Natural killer cell treated with Interleukin-12 subunit alpha and Interleukin-12 subunit beta and Interleukin-15 and Interleukin-18, amount 100 ng/mL, for 72 hours (primary cell): ENCODE measurements at regions not wholly inside any gene's neighbourhood (a gene's known extent, or its start where the extent isn't known, plus 50 kb on each side); places are given as distances from the start of the nearest gene placed in this dataset.

ENCODE experiments used
- ATAC-seq, 2 donors: fragments of 150-1000 bp; cut with Tn5 transposase in 1 of 2; sonication (Bioruptor Pico), chemical (Tn5 transposase) in 1 of 2; 2 replicates each; pipeline ENCODE4 v1.10.0; 2021
- DNase-seq: peaks from one replicate; pipeline ENCODE4 v3.0.0; 2022; ENCODE audit warnings: low spot score
- H3K27ac Mint-ChIP-seq, 2 donors: 1 replicate in 1 of 2; 2 replicates in 1 of 2; pipeline ENCODE4 v1.8.0; 2022; ENCODE audit warnings: mixed read lengths in 2 of 2, mild to moderate bottlenecking in 1 of 2, moderate library complexity in 1 of 2
- H3K27me3 Mint-ChIP-seq, 2 donors: 1 replicate in 1 of 2; 2 replicates in 1 of 2; pipeline ENCODE4 v1.8.0; 2022; ENCODE audit warnings: mixed read lengths in 2 of 2
- H3K36me3 Mint-ChIP-seq: one replicate; pipeline ENCODE4 v1.8.0; 2022; ENCODE audit warnings: mixed read lengths
- H3K4me1 Mint-ChIP-seq, 2 donors: 1 replicate in 1 of 2; 2 replicates in 1 of 2; pipeline ENCODE4 v1.8.0; 2022; ENCODE audit warnings: low read depth in 2 of 2, mixed read lengths in 2 of 2, mild to moderate bottlenecking in 1 of 2
- H3K4me3 Mint-ChIP-seq: one replicate; pipeline ENCODE4 v1.8.0; 2022; ENCODE audit warnings: mixed read lengths
- H3K9me3 Mint-ChIP-seq: 2 replicates; pipeline ENCODE4 v1.8.0; 2022; ENCODE audit warnings: mixed read lengths

- no peaks in the 10 kb centered on the region for H3K27me3 Mint-ChIP-seq
- no peak overlapping the region for H3K4me3 Mint-ChIP-seq
- no peaks in the 10 kb centered on the region for H3K36me3 Mint-ChIP-seq
- no peaks in the 10 kb centered on the region for H3K4me1 Mint-ChIP-seq
- no peak overlapping the region for H3K27ac Mint-ChIP-seq
- no peak for DNase-seq
- no peak for ATAC-seq
- peaks cover 8% of the 10 kb centered on the region for H3K9me3 Mint-ChIP-seq
These were observed 481.4 kb upstream of the CDH18 start for GRCh38 chr5:20469390-20469789.

GRCh38 chr5:20466512-20466911 lies 478.5 kb upstream of the CDH18 start:
- DNase-seq (no peak), ATAC-seq (no peak)
- Mint-ChIP-seq H3K27me3 (no peaks in the 10 kb centered on the region), H3K9me3 (peaks cover 18% of the 10 kb centered on the region), H3K4me3 (no peak overlapping the region), H3K4me1 (no peaks in the 10 kb centered on the region), H3K27ac (no peak overlapping the region), H3K36me3 (peaks cover 9% of the 10 kb centered on the region)

- Mint-ChIP-seq H3K27me3 (no peaks in the 10 kb centered on the region), H3K4me3 (no peak overlapping the region), H3K36me3 (peaks cover 15% of the 10 kb centered on the region), H3K9me3 (peaks cover 24% of the 10 kb centered on the region), H3K4me1 (no peaks in the 10 kb centered on the region), H3K27ac (no peak overlapping the region)
- ATAC-seq (no peak), DNase-seq (no peak)
These were observed 475.2 kb upstream of the CDH18 start for GRCh38 chr5:20463206-20463605.

GRCh38 chr5:20446121-20446520 lies 458.1 kb upstream of the CDH18 start:
- ATAC-seq (no peak), DNase-seq (no peak)
- no peak overlapping the region for H3K4me3 Mint-ChIP-seq
- H3K4me1 Mint-ChIP-seq = no peaks in the 10 kb centered on the region
- no peaks in the 10 kb centered on the region for H3K36me3 Mint-ChIP-seq
- H3K27ac Mint-ChIP-seq = no peak overlapping the region
- peaks cover 7% of the 10 kb centered on the region for H3K9me3 Mint-ChIP-seq
- no peaks in the 10 kb centered on the region for H3K27me3 Mint-ChIP-seq

- Mint-ChIP-seq H3K27ac (no peak overlapping the region), H3K4me3 (no peak overlapping the region), H3K4me1 (no peaks in the 10 kb centered on the region), H3K36me3 (no peaks in the 10 kb centered on the region), H3K9me3 (peaks cover 10% of the 10 kb centered on the region), H3K27me3 (no peaks in the 10 kb centered on the region)
- ATAC-seq = no peak
- no peak for DNase-seq
These were observed 457.4 kb upstream of the CDH18 start for GRCh38 chr5:20445326-20445860.

- Mint-ChIP-seq H3K9me3 (peaks cover 12% of the 10 kb centered on the region), H3K27me3 (no peaks in the 10 kb centered on the region), H3K4me3 (no peak overlapping the region), H3K27ac (no peak overlapping the region), H3K4me1 (no peaks in the 10 kb centered on the region), H3K36me3 (peaks cover 6% of the 10 kb centered on the region)
- no peak for DNase-seq
- no peak for ATAC-seq
These were observed 446.8 kb upstream of the CDH18 start for GRCh38 chr5:20434786-20435185.

- H3K27ac Mint-ChIP-seq = no peak overlapping the region
- H3K36me3 Mint-ChIP-seq = peaks cover 4% of the 10 kb centered on the region
- DNase-seq (no peak), ATAC-seq (no peak)
- no peaks in the 10 kb centered on the region for H3K4me1 Mint-ChIP-seq
- H3K9me3 Mint-ChIP-seq = peaks cover 8% of the 10 kb centered on the region
- no peak overlapping the region for H3K4me3 Mint-ChIP-seq
- H3K27me3 Mint-ChIP-seq = no peaks in the 10 kb centered on the region
These were observed 433.1 kb upstream of the CDH18 start for GRCh38 chr5:20420991-20421595.
